Right forelimb (tissue), 1 donor: ENCODE measurements at regions not wholly inside any gene's neighbourhood (a gene's known extent, or its start where the extent isn't known, plus 50 kb on each side); places are given as distances from the start of the nearest gene placed in this dataset.

Experiments used
- DNase-seq: peaks from one replicate; pipeline ENCODE4 v3.0.0-alpha.2; 2018

- DNase-seq = no peak
Observed at GRCh38 chr5:92460505-92460904, 1077.4 kb upstream of the ARRDC3 start.

DNA sequence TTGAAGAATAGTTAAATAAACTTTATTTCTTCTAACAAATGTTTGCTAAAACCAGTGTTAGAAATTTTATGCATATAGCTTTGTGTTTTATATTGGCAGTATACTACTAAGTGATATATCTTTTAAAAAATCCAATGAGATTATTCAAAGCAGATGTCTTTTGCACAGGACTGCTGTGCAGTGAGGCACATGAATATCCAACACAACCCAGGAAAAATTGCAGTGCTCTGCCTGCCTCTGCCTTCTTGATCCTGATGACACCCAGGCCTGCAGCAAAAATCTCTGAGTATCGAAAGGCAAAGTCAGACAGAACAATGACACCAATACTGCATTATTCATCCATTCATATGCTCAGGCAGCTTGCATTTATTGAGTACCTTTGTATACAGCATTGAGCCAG lies 1076.5 kb upstream of the ARRDC3 start:
- DNase-seq = no peak

- no peak for DNase-seq
Observed at GRCh38 chr5:92455011-92455410, 1071.9 kb upstream of the ARRDC3 start.

DNA sequence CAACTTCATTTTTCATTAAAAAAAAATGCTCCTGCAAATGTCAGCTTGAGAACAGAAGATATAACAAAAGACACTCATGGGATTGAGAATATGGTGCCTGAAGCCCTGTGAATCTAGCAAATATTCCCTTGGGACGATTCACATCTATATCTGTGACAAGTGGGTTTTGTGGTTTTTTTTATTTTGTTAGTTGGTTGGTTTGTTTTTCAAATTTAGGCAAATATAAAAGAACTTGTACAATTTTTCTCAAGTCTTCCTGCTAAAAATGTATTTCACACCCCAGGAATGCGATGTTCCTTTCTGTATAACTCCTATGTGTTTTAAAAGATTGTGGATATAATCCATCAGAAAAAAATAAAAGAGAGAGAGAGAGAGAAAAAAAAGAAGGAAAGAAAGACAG lies 1061.8 kb upstream of the ARRDC3 start:
- no peak for DNase-seq

DNA sequence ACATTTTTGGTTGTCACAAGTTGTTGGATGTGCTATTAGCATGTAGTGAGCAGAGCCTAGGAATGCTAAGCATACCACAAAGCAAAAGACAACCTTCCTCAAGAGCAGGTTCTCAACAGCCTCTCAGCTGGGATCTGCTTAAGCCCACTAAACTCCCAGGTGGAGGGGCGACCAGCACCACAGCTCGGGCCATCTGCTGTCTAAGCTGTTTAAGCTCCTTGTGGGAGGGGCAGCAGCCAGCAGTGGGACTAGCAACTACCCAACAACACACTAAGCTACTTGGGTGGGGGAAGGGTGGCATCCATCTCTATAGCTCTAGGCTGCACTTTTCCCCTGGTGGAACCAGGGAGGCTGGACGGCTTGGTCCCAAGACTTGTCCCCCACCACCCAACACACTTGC lies 1052.7 kb upstream of the ARRDC3 start:
- DNase-seq = no peak

DNA sequence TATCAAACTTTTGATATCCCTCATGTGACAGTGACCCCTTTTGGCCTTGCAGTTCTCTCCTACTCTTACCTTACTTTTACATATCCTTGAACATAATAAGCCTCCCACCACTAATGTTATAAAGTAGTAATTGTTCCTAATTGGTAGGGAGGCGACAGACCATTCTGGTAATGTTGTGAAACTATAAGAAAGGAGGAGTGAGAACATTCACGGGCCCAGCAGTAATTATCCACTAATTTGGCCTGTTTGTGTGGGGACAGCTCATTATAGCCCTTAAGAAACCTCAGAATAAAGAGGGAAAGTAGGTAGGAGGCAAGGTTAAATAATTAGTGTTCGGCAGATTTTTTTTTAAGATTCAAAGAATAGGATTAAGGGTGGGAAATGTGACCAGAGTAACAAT lies 1046.5 kb upstream of the ARRDC3 start:
- no peak for DNase-seq

GRCh38 chr5:92428415-92428814 lies 1045.3 kb upstream of the ARRDC3 start:
- no peak for DNase-seq

DNA sequence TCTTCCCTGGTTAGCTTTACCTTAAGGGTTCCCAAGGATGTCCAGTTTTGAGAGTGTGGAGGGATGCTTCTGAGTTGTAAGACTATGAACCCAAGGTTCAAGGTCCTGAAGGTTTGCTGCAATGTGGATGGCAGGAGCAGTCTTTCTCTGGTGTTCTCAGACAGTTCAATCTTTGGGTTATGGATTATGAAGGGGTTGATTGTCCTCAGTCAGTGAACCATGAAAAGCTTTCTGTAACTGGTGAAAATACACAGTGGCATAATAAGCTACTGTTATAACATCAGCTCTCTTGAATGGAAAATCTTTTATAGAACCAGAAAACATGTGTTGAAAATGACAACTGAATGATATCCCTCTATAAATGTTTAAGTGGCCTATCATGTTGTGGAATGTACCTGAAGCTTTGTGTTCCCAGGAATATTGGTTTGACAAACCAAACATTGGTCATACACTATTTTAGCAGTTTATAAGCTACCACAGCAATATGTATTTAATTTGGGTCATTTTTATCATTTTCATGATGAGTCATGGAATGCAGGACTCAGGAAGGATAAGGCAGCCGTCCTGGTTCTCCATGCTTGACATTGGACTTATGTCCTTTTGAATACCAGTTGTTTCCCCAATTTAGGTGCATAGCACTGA lies 1041.8 kb upstream of the ARRDC3 start:
- no peak for DNase-seq

GRCh38 chr5:92421942-92422341 lies 1038.8 kb upstream of the ARRDC3 start:
- no peak for DNase-seq

GRCh38 chr5:92421196-92421595 lies 1038.1 kb upstream of the ARRDC3 start:
- DNase-seq = no peak

- no peak for DNase-seq
Observed at GRCh38 chr5:92419261-92419660, 1036.1 kb upstream of the ARRDC3 start.

GRCh38 chr5:92418341-92418740 lies 1035.2 kb upstream of the ARRDC3 start:
- no peak for DNase-seq

DNA sequence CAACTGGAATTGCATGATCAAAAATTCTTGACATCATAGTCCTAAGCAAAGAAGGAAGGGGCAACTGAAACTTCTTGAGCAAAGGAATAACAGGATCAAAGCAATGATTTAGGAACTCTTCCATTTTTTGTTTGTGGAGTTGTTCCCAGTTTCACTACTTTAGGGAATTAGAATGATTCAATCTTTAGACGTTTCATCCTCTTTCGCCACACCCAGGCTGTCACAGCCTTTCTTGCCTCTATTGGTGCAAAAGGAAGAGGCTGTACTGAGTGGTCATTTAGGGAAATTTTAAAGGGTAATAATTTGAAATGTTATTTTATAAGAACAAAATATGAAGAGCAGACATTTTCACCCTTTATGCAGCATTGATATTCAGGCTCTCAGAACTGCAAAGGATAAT lies 1026.0 kb upstream of the ARRDC3 start:
- no peak for DNase-seq

GRCh38 chr5:92402956-92403702 lies 1020.0 kb upstream of the ARRDC3 start:
- no peak for DNase-seq

DNA sequence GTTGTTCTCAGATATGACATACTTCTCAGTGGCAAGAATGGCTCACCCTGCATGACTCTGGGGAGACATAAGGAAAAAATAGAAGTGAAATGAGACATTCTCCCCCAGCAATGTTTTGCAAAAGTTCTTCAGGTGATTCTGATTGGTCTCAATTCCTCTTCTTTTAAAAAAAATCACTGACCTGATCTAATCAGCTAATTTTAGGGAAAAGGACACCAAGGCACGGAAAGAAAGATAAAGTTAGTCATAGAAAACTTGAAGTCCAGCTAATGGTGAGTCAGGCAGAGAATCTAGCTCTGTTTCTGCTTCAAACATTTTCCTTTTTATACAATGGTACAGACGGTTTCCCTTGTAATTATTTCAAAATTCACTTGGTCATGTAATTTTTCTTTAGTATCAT lies 1018.9 kb upstream of the ARRDC3 start:
- DNase-seq = no peak

GRCh38 chr5:92401492-92401891 lies 1018.4 kb upstream of the ARRDC3 start:
- no peak for DNase-seq

- no peak for DNase-seq
Observed at GRCh38 chr5:92394936-92395335, 1011.8 kb upstream of the ARRDC3 start.

DNA sequence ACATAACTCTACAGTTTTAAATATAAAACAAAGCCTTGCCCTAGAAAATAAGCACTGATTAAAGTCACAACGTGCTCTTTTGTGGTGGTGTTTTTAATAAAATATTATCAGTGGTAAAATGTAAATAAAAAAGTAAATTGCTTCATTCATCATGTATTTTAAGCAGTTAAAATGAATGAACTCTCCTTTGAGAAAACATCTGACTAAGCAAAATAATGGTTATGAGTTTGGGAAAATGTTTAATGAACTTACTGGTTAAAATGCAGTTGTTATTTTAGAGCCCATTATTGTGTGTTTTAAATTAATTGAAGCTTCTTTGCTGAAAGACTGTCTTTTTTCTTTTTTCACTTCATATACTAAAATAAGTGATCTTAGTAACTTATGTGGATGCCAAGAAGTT lies 1007.5 kb upstream of the ARRDC3 start:
- DNase-seq = no peak

GRCh38 chr5:92380069-92380770 lies 997.1 kb upstream of the ARRDC3 start:
- DNase-seq = no peak

DNA sequence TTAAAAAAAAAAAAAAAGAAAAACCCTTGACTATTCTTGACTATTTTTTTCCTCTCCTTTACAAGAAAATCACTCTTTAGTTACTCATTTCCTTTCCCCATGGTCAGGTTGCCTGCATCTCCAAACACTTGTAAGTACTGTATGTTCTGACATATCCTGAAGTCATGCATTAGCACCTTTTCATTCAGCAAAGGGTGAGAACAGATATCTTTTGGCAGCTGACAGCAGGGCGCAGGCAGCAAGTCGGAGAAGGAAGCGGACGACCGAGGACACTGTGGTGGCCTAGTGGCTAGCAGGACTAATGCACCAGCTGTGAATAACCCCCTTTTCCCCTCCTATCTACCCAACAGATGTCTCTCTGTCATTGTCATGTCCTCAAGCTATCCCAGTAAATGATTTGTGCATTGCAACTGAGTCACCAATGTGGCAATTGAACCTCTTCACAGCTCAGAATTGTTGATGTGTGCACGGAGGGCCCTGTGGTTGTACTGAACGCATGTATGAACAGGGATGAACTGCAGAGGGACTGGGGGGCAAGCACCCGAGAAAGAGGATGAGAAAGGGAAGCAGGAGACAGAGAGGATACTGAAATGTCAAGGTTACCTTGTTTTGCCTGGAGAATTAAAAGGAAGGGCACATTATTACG lies 996.0 kb upstream of the ARRDC3 start:
- no peak for DNase-seq

- DNase-seq = no peak
Observed at GRCh38 chr5:92374859-92375258, 991.7 kb upstream of the ARRDC3 start.

GRCh38 chr5:92372766-92373165 lies 989.6 kb upstream of the ARRDC3 start:
- no peak for DNase-seq

DNA sequence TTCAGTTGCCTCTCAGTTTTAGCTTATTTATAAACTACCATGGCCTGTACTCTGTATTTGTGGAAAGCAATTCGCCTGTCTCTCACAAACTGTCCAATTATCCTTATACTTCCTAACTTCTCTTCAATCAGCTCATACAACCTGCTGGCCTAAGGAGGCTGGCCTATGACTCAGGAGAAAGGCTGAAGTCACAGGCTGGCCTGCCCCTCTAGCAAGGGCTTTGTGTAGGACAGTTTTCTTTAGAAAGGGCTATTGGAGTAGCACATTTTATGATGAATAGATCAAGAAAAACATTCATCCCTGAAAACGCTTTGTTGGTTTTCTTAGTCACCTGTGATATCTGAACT lies 988.7 kb upstream of the ARRDC3 start:
- DNase-seq = no peak
